Lower lobe of right lung (tissue), 2 donors: ENCODE measurements at regions not wholly inside any gene's neighbourhood (a gene's known extent, or its start where the extent isn't known, plus 50 kb on each side); places are given as distances from the start of the nearest gene placed in this dataset.
A peak's percentile ranks its signal among the peaks of the same experiment; 100 is the strongest.

Experiments used
- ATAC-seq, 2 donors: fragments of 200-7000 bp; cut with Tn5 transposase; one replicate each; pipeline ENCODE4 v1.9.1; 2020 to 2022; ENCODE audit warnings: mild to moderate bottlenecking in 2 of 2, moderate library complexity in 2 of 2
- DNase-seq: peaks from one replicate; pipeline ENCODE4 v3.0.0-alpha.2; 2020
- H3K27ac ChIP-seq: fragments of 200-600 bp; one replicate; pipeline ENCODE4 v1.8.0; 2022
- H3K27me3 ChIP-seq: fragments of 200-600 bp; one replicate; pipeline ENCODE4 v1.8.0; 2022; ENCODE audit warnings: low read depth
- H3K36me3 ChIP-seq: fragments of 200-600 bp; one replicate; pipeline ENCODE4 v1.8.0; 2022; ENCODE audit warnings: mild to moderate bottlenecking
- H3K4me1 ChIP-seq: fragments of 200-600 bp; one replicate; pipeline ENCODE4 v1.8.0; 2022
- H3K4me3 ChIP-seq: fragments of 200-600 bp; one replicate; pipeline ENCODE4 v1.8.0; 2022; ENCODE audit warnings: mild to moderate bottlenecking
- H3K9me3 ChIP-seq: fragments of 200-600 bp; one replicate; pipeline ENCODE4 v1.8.0; 2022
- intact Hi-C: fragments of 100-400 bp; cut with DNase I; formaldehyde crosslinking; loops from one replicate; pipeline ENCODE4 v1.11.0; 2022
- TF ChIP-seq, protein P1 (sequence below): fragments of 200-600 bp; IDR thresholded peaks from one replicate; pipeline ENCODE4 v1.8.0; 2022; ENCODE audit warnings: antibody characterized with exemption, mild to moderate bottlenecking
- donor health status: DM: no; HTN: yes; CAD: no; lungs with severe emphysema.

DNA sequence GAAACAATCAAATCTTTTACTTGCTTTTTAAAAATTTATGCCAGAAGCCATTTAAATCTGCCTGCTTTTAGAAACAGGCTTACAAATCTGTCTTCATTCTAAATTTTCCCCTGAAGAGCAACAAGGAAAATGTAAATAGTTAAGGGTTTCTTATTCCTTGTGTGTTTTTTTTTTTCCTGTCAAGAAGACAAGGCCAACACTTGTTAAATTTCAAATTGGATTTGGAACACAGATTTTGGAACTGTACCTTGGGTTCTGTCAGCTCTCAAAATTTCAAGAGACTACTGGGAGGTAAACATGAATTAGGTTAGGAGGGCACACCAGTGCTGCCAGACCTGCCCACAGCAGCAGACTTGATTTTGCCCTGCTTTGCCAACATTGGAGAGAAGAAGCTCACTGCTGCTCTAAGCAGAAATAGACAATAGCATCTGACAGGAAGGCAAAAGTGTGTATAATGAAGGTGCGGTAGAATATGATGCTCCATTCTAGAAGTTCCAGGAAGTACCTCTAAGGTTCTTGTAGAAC is 121.7 kb downstream of the NHLRC3 start:
- TF ChIP-seq, protein P1, sequence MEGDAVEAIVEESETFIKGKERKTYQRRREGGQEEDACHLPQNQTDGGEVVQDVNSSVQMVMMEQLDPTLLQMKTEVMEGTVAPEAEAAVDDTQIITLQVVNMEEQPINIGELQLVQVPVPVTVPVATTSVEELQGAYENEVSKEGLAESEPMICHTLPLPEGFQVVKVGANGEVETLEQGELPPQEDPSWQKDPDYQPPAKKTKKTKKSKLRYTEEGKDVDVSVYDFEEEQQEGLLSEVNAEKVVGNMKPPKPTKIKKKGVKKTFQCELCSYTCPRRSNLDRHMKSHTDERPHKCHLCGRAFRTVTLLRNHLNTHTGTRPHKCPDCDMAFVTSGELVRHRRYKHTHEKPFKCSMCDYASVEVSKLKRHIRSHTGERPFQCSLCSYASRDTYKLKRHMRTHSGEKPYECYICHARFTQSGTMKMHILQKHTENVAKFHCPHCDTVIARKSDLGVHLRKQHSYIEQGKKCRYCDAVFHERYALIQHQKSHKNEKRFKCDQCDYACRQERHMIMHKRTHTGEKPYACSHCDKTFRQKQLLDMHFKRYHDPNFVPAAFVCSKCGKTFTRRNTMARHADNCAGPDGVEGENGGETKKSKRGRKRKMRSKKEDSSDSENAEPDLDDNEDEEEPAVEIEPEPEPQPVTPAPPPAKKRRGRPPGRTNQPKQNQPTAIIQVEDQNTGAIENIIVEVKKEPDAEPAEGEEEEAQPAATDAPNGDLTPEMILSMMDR: no peak
- Histone ChIP-seq H3K27ac (no peak overlapping the region), H3K4me3 (no peak overlapping the region), H3K36me3 (no peaks in the 10 kb centered on the region), H3K27me3 (no peaks in the 10 kb centered on the region), H3K4me1 (no peaks in the 10 kb centered on the region), H3K9me3 (no peaks in the 10 kb centered on the region)
- intact Hi-C loops: no loop called here
- ATAC-seq (no peak), DNase-seq (no peak)

DNA sequence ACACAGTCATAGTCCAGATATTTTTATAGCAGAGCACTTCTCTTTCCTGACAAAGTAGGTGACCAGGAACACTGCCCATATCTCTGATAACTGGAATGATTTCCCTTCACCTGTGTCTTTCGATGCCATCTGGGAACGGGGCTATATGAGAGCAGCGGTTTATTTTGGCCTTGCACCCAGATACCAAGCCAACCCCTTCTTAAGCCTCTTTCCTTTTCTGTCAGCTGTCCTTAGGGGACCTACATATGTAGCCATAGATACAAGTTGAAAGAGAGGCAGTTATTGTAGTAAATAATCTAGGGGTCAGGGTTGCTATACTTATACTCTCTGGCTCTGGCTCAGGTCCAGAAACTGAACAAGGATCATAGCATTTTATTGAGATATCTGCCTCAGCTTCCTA is 128.8 kb downstream of the NHLRC3 start:
- intact Hi-C loops: no loop called here
- ATAC-seq: no peak
- no peaks in the 10 kb centered on the region for H3K9me3 ChIP-seq
- H3K4me3 ChIP-seq: no peak overlapping the region
- TF ChIP-seq, protein P1: no peak
- H3K36me3 ChIP-seq: no peaks in the 10 kb centered on the region
- no peaks in the 10 kb centered on the region for H3K27me3 ChIP-seq
- DNase-seq: no peak
- no peak overlapping the region for H3K27ac ChIP-seq
- no peaks in the 10 kb centered on the region for H3K4me1 ChIP-seq

DNA sequence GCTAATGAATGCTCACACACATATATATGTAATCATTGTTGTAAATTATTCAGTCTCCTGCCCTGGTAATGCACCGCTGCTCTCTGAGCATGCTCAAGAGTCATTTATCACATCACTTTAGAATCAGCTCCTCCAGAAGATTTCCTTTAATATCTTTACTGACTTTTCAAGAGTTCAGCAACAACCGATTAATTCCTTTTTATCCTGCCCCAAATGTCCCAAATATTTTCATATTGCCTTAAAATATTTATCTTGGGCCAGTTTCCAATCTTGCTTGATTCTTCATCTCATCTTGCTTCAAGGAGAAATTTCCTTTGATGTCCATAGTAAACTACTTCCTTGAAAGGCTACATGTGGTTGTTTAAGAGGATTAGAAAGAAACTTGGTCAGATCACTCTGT is 132.5 kb downstream of the NHLRC3 start:
- intact Hi-C loops: no loop called here
- no peaks in the 10 kb centered on the region for H3K27me3 ChIP-seq
- DNase-seq: no peak
- H3K9me3 ChIP-seq: no peaks in the 10 kb centered on the region
- no peak overlapping the region for H3K4me3 ChIP-seq
- no peak overlapping the region for H3K27ac ChIP-seq
- H3K36me3 ChIP-seq: no peaks in the 10 kb centered on the region
- no peaks in the 10 kb centered on the region for H3K4me1 ChIP-seq
- TF ChIP-seq, protein P1: no peak
- no peak for ATAC-seq

DNA sequence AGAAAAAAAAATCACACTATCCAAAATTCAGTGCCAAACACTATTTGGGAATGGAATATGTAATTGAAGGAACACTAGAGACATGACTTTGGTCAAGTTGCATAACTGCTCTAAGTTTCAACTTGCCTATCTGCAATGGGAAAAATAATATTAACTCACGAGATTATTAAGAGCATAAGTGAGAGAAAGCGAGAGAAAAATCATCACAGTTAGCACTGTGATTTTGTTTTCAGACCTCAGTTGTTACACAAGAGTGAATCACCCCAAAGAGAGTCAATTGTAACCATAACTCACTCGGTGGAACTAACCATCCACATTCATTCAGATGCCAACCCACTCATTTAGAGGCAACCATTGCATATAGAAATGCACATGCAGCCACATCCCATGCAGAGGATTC is 147.1 kb downstream of the NHLRC3 start:
- ATAC-seq (no peak), DNase-seq (no peak)
- Histone ChIP-seq H3K27ac (no peak overlapping the region), H3K27me3 (no peaks in the 10 kb centered on the region), H3K9me3 (no peaks in the 10 kb centered on the region), H3K36me3 (no peaks in the 10 kb centered on the region), H3K4me1 (no peaks in the 10 kb centered on the region), H3K4me3 (no peak overlapping the region)
- TF ChIP-seq, protein P1: no peak
- intact Hi-C loops: no loop called here

DNA sequence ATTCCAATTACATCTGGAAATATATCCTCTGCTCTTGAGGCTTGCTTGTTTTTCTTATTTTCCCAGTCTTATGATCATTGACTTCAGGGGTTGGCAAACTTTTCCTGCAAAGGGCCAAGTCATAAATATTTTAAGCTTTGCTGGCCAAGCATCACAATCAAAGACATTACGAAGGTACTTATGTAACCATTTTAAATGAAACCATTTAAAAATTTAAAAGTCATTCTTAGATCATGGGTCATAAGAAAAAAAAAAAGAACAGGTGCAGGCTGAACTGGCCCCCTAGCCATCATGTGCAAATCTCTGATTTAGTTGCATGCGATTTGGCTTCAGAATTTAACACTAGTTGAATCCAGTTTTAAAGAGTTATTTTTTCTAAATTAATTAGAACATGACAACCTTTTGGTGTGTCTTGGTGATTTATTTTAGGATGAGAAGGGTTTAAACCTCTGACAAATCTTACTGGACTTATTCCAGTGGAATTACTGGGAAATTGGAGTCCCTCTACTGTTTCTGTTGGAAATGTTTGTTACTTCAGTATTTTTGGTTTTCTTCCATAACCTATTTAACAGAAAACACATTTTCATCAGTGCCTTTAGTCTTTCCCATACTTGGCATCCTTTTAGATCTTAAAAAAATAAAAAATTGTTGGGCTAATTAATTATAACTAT is 148.1 kb downstream of the NHLRC3 start:
- H3K27ac ChIP-seq: no peak overlapping the region
- no peak for DNase-seq
- H3K4me3 ChIP-seq: no peak overlapping the region
- no peaks in the 10 kb centered on the region for H3K27me3 ChIP-seq
- H3K4me1 ChIP-seq: no peaks in the 10 kb centered on the region
- no peaks in the 10 kb centered on the region for H3K36me3 ChIP-seq
- TF ChIP-seq, protein P1: no peak
- intact Hi-C loops: no loop called here
- H3K9me3 ChIP-seq: no peaks in the 10 kb centered on the region
- peak in 1 of 2 donors; percentile 31 for ATAC-seq
